Activated T-cell treated with anti-CD3 and anti-CD28 coated beads, Interleukin-2, amount 50 U/mL, for 72 hours (primary cell): ENCODE measurements at regions not wholly inside any gene's neighbourhood (a gene's known extent, or its start where the extent isn't known, plus 50 kb on each side); places are given as distances from the start of the nearest gene placed in this dataset.

ENCODE experiments used
- ATAC-seq, 2 donors: fragments of 150-1000 bp; cut with Tn5 transposase; replicated peaks in 1 of 2; 2 replicates each; pipeline ENCODE4 v1.10.0; 2021; ENCODE audit warnings: moderate library complexity in 2 of 2, mild to moderate bottlenecking in 1 of 2
- DNase-seq, 2 donors: peaks; one replicate each; pipeline ENCODE4 v3.0.0; 2021 to 2022; ENCODE audit warnings: mixed read lengths in 1 of 2
- H3K27ac Mint-ChIP-seq: one replicate; pipeline ENCODE4 v1.8.0; 2022; ENCODE audit warnings: mild to moderate bottlenecking, moderate library complexity, mixed read lengths
- H3K27me3 Mint-ChIP-seq: one replicate; pipeline ENCODE4 v1.8.0; 2022; ENCODE audit warnings: low read depth, mixed read lengths
- H3K36me3 Mint-ChIP-seq, 2 donors: one replicate each; pipeline ENCODE4 v1.8.0; 2022; ENCODE audit warnings: mixed read lengths in 2 of 2, mild to moderate bottlenecking in 1 of 2; ENCODE audit not compliant: insufficient read depth in 2 of 2
- H3K4me1 Mint-ChIP-seq: one replicate; pipeline ENCODE4 v1.8.0; 2022; ENCODE audit warnings: low read depth, mixed read lengths
- H3K4me3 Mint-ChIP-seq, 2 donors: one replicate each; pipeline ENCODE4 v1.8.0; 2022; ENCODE audit warnings: mild to moderate bottlenecking in 2 of 2, mixed read lengths in 2 of 2, moderate library complexity in 2 of 2
- H3K9me3 Mint-ChIP-seq, 2 donors: one replicate each; pipeline ENCODE4 v1.8.0; 2022; ENCODE audit warnings: mixed read lengths in 2 of 2

DNA sequence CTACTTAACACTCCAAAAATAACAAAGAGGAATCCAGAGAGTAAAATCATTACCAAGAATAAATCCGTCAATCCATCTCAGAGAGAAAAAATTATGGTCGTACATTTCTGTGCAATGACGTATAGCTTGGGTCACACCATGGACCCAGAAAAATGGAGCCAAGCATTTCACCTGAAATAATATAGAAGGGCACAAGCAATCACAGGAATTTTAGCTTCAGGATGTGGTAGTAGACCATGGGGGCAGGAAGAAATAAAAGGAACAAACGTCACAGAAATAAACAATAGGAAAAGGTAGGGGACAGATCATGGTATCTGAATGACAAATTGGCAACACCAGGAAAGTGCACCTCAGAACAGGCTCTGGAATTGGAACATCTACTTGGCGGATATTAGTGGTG is 231.0 kb downstream of the PLK2 start:
- H3K36me3 Mint-ChIP-seq, result no peaks in the 10 kb centered on the region
- H3K4me3 Mint-ChIP-seq, result no peak overlapping the region
- ATAC-seq (no peak), DNase-seq (no peak)
- peaks cover 12% of the 10 kb centered on the region for H3K27me3 Mint-ChIP-seq
- no peaks in the 10 kb centered on the region for H3K9me3 Mint-ChIP-seq
- H3K27ac Mint-ChIP-seq, result no peak overlapping the region
- H3K4me1 Mint-ChIP-seq, result no peaks in the 10 kb centered on the region

- DNase-seq (no peak), ATAC-seq (no peak)
- Mint-ChIP-seq H3K36me3 (no peaks in the 10 kb centered on the region), H3K4me1 (no peaks in the 10 kb centered on the region), H3K4me3 (no peak overlapping the region), H3K27ac (no peak overlapping the region), H3K27me3 (peaks cover 12% of the 10 kb centered on the region), H3K9me3 (no peaks in the 10 kb centered on the region)
Measured at GRCh38 chr5:58227858-58228257, 232.0 kb downstream of the PLK2 start.

DNA sequence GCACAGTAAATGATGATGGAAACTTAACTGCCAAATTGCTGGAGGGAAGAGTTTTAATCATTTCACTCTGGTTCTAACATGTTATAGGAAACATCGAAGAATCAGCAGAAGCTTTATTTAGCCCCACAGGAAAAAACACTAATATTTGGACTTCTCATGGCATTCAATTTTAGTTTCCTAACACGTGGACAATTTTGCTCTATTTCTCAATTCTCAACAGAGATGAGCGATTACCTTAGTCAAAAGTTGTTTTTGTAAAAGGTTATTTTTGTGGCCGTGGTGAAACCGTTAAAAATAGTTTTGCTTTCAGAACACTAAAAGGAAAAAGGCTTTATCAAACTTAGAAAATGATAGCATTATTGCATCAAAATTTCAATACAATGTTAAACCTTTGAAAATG is 235.2 kb downstream of the PLK2 start:
- DNase-seq (no peak), ATAC-seq (no peak)
- H3K36me3 Mint-ChIP-seq, result no peaks in the 10 kb centered on the region
- no peak overlapping the region for H3K4me3 Mint-ChIP-seq
- no peaks in the 10 kb centered on the region for H3K9me3 Mint-ChIP-seq
- no peak overlapping the region for H3K27ac Mint-ChIP-seq
- no peaks in the 10 kb centered on the region for H3K4me1 Mint-ChIP-seq
- H3K27me3 Mint-ChIP-seq, result peaks cover 6% of the 10 kb centered on the region

- Mint-ChIP-seq H3K27ac (no peak overlapping the region), H3K9me3 (no peaks in the 10 kb centered on the region), H3K4me3 (no peak overlapping the region), H3K36me3 (no peaks in the 10 kb centered on the region), H3K27me3 (peaks cover 6% of the 10 kb centered on the region), H3K4me1 (no peaks in the 10 kb centered on the region)
- no peak for ATAC-seq
- DNase-seq, result no peak
Measured at GRCh38 chr5:58224221-58224620, 235.7 kb downstream of the PLK2 start.

DNA sequence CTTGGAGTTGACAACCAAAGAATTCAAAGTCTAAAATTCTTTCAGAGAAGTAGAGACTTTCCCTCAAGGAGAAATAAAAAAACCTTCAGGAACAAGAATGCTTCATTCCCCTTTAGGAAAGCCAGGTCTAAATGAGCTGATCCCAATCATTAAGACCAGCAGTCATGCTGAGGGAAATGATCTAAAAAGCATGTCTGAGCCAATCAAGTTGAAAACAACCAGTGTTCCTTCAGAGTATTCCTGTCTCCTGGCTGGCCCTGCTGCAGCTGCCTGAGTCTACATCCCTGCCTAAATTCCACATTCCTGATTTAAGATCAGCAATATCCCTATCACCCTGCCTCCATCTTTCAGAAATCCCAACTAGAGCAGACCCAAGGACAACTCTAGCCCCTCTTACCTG is 244.5 kb downstream of the PLK2 start:
- no peaks in the 10 kb centered on the region for H3K4me1 Mint-ChIP-seq
- no peak for ATAC-seq
- H3K4me3 Mint-ChIP-seq, result no peak overlapping the region
- peaks cover 4% of the 10 kb centered on the region for H3K27me3 Mint-ChIP-seq
- DNase-seq, result no peak
- H3K27ac Mint-ChIP-seq, result no peak overlapping the region
- peaks cover 3 to 5% of the 10 kb centered on the region in 2 donors for H3K9me3 Mint-ChIP-seq
- H3K36me3 Mint-ChIP-seq, result no peaks in the 10 kb centered on the region

- H3K4me3 Mint-ChIP-seq, result no peak overlapping the region
- no peak overlapping the region for H3K27ac Mint-ChIP-seq
- ATAC-seq (no peak), DNase-seq (no peak)
- H3K4me1 Mint-ChIP-seq, result no peaks in the 10 kb centered on the region
- peaks cover 11% of the 10 kb centered on the region for H3K27me3 Mint-ChIP-seq
- peaks cover 0 to 3% of the 10 kb centered on the region in 2 donors for H3K9me3 Mint-ChIP-seq
- no peaks in the 10 kb centered on the region for H3K36me3 Mint-ChIP-seq
Measured at GRCh38 chr5:58211441-58211840, 248.4 kb downstream of the PLK2 start.

GRCh38 chr5:58208674-58209073 is 251.2 kb downstream of the PLK2 start:
- H3K4me1 Mint-ChIP-seq, result no peaks in the 10 kb centered on the region
- H3K4me3 Mint-ChIP-seq, result no peak overlapping the region
- peaks cover 11% of the 10 kb centered on the region for H3K27me3 Mint-ChIP-seq
- ATAC-seq (no peak), DNase-seq (no peak)
- H3K9me3 Mint-ChIP-seq, result peaks cover 0 to 2% of the 10 kb centered on the region in 2 donors
- H3K36me3 Mint-ChIP-seq, result no peaks in the 10 kb centered on the region
- H3K27ac Mint-ChIP-seq, result no peak overlapping the region

DNA sequence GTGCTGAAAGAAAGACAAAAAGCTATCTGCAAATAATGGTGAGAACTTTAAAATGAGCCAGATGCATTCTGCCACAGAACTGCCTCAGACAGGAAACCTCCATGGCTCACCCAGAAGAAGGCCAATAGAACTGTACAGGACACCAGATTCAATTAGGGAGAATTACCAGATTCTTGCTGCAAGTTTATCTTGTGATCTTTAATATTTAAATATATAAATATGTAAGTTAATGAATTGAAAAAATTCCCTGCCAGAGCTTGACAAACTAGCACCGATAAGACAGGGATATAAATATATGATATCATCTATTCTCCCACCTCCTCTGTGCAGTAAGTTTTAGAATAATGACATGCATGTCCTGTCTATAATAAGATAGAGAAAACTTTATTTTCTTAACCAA is 252.8 kb downstream of the PLK2 start:
- no peaks in the 10 kb centered on the region for H3K36me3 Mint-ChIP-seq
- H3K9me3 Mint-ChIP-seq, result no peaks in the 10 kb centered on the region
- H3K4me3 Mint-ChIP-seq, result no peak overlapping the region
- DNase-seq (no peak), ATAC-seq (no peak)
- no peak overlapping the region for H3K27ac Mint-ChIP-seq
- no peaks in the 10 kb centered on the region for H3K4me1 Mint-ChIP-seq
- peaks cover 11% of the 10 kb centered on the region for H3K27me3 Mint-ChIP-seq

- no peak overlapping the region for H3K4me3 Mint-ChIP-seq
- H3K27me3 Mint-ChIP-seq, result peaks cover 18% of the 10 kb centered on the region
- no peaks in the 10 kb centered on the region for H3K4me1 Mint-ChIP-seq
- no peak for ATAC-seq
- H3K27ac Mint-ChIP-seq, result no peak overlapping the region
- H3K36me3 Mint-ChIP-seq, result no peaks in the 10 kb centered on the region
- no peak for DNase-seq
- H3K9me3 Mint-ChIP-seq, result no peaks in the 10 kb centered on the region
Measured at GRCh38 chr5:58204966-58205365, 254.9 kb downstream of the PLK2 start.

DNA sequence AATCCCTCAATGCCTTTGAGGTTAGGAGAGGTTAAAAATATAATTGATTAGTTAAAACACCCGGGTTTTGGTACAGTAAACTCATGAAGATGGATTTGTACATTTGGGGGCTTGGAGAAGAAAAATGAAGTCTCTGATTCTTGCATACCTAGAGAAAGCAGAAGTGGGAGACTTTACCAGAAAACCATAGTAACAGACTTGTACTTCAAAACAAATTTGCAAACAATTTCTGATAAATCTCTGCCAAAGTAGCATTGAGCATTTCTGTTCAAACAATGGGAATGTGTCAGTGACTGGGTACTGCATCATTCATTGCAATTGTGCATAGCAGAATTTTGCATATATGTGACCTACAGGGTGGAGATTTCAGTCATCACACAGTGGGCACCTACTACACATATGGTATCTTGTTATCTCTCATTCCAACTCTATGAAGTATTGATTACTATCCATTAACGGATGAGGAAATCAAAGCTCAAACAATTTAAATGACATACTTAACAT is 256.9 kb downstream of the PLK2 start:
- H3K27me3 Mint-ChIP-seq, result peaks cover 12% of the 10 kb centered on the region
- no peak for ATAC-seq
- no peak overlapping the region for H3K27ac Mint-ChIP-seq
- H3K36me3 Mint-ChIP-seq, result no peaks in the 10 kb centered on the region
- DNase-seq, result no peak
- no peaks in the 10 kb centered on the region for H3K9me3 Mint-ChIP-seq
- no peaks in the 10 kb centered on the region for H3K4me1 Mint-ChIP-seq
- no peak overlapping the region for H3K4me3 Mint-ChIP-seq

GRCh38 chr5:58201922-58202648 is 257.8 kb downstream of the PLK2 start:
- H3K27ac Mint-ChIP-seq, result no peak overlapping the region
- H3K36me3 Mint-ChIP-seq, result no peaks in the 10 kb centered on the region
- H3K4me3 Mint-ChIP-seq, result no peak overlapping the region
- peaks cover 6% of the 10 kb centered on the region for H3K27me3 Mint-ChIP-seq
- DNase-seq (no peak), ATAC-seq (no peak)
- no peaks in the 10 kb centered on the region for H3K9me3 Mint-ChIP-seq
- no peaks in the 10 kb centered on the region for H3K4me1 Mint-ChIP-seq

GRCh38 chr5:58200451-58200850 is 259.4 kb downstream of the PLK2 start:
- no peak for ATAC-seq
- Mint-ChIP-seq H3K4me1 (no peaks in the 10 kb centered on the region), H3K27ac (no peak overlapping the region), H3K27me3 (peaks cover 6% of the 10 kb centered on the region), H3K36me3 (peaks cover 0 to 2% of the 10 kb centered on the region in 2 donors), H3K9me3 (peaks cover 1 to 3% of the 10 kb centered on the region in 2 donors), H3K4me3 (no peak overlapping the region)
- no peak for DNase-seq

DNA sequence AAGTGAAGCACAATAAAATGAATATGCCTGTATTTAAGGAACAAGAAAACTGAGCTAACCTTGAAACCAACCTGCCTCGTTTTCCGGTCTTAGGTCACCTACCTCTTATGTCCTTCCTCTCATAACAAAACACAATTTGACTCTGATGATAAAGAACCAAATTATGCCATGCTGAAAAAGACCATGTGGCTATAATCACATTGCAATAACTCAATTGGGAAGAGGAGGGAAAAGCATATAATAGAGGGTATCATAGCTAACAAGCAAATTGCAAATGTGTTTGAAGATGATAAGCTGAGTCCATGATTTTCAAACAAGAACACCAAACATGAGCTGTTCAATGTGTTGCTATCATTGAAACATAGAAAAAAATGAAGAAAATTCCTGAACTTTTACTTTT is 260.8 kb downstream of the PLK2 start:
- ATAC-seq (no peak), DNase-seq (no peak)
- H3K9me3 Mint-ChIP-seq, result peaks cover 1 to 3% of the 10 kb centered on the region in 2 donors
- H3K4me3 Mint-ChIP-seq, result no peak overlapping the region
- peaks cover 6% of the 10 kb centered on the region for H3K27me3 Mint-ChIP-seq
- H3K36me3 Mint-ChIP-seq, result peaks cover 0 to 2% of the 10 kb centered on the region in 2 donors
- H3K27ac Mint-ChIP-seq, result no peak overlapping the region
- no peaks in the 10 kb centered on the region for H3K4me1 Mint-ChIP-seq

DNA sequence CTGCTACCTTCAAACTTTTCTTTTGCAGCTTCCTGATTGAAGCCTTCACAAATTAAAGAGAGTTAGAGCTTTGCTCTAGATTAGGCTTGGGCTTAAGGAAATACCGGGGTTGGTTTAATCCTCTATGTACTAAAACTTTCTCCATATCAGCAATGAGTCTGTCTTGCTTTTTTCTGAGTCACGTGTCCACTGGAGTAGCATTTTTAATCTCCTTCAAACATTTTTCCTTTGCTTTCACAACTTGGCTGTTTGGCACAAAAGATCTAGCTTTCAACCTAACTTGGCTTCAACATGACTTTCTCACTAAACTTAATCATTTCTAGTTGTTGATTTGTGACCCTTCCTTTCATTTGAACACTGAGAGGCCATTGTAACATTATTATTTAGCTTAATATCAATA is 261.6 kb downstream of the PLK2 start:
- DNase-seq, result no peak
- Mint-ChIP-seq H3K36me3 (peaks cover 0 to 2% of the 10 kb centered on the region in 2 donors), H3K9me3 (peaks cover 1 to 3% of the 10 kb centered on the region in 2 donors), H3K4me1 (no peaks in the 10 kb centered on the region), H3K4me3 (no peak overlapping the region), H3K27me3 (peaks cover 6% of the 10 kb centered on the region), H3K27ac (no peak overlapping the region)
- ATAC-seq, result no peak
